Rectal smooth muscle tissue (tissue), 1 donor: ENCODE measurements at regions not wholly inside any gene's neighbourhood (a gene's known extent, or its start where the extent isn't known, plus 50 kb on each side); places are given as distances from the start of the nearest gene placed in this dataset.

ENCODE experiments used
- H3K27ac ChIP-seq: one replicate; pipeline ENCODE4 v1.7.0; 2013; ENCODE audit warnings: low read depth, low read length, inconsistent platforms
- H3K27me3 ChIP-seq: one replicate; pipeline ENCODE4 v1.7.0; 2013; ENCODE audit warnings: low read length; ENCODE audit not compliant: control insufficient read depth, insufficient read depth
- H3K36me3 ChIP-seq: one replicate; pipeline ENCODE4 v1.7.0; 2013; ENCODE audit warnings: low read length; ENCODE audit not compliant: control insufficient read depth, insufficient read depth
- H3K4me1 ChIP-seq: one replicate; pipeline ENCODE4 v1.7.0; 2013; ENCODE audit warnings: low read length; ENCODE audit not compliant: control insufficient read depth, insufficient read depth
- H3K4me3 ChIP-seq: one replicate; pipeline ENCODE4 v1.7.0; 2013; ENCODE audit warnings: low read length
- H3K9ac ChIP-seq: one replicate; pipeline ENCODE4 v1.7.0; 2013; ENCODE audit warnings: low read length

GRCh38 chr18:8969639-8970390 is 132.7 kb upstream of the NDUFV2 start:
- no peaks in the 10 kb centered on the region for H3K27me3 ChIP-seq
- no peak overlapping the region for H3K9ac ChIP-seq
- no peaks in the 10 kb centered on the region for H3K36me3 ChIP-seq
- no peak overlapping the region for H3K4me3 ChIP-seq
- H3K4me1 ChIP-seq, result peaks cover 8% of the 10 kb centered on the region
- H3K27ac ChIP-seq, result peak overlapping the region; percentile 72

DNA sequence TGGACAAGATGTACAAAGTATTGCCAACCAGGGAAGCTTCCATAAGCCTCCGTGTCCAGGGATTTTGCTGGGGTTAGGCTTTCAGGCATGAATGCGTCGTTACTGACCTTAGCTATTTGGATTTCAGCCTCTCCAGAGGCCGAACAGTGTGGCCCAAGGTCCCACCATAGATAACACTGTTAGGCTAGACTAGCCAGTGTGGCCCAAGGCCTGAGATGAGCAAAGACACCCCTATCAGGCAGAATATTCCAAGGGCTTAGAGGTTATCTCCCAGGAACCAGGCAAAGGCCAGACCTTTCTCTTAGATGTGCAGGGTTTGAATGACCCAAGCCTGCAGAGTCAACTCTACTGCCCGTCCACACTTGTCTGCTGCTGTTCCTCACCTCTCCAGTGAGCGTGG is 131.7 kb upstream of the NDUFV2 start:
- Histone ChIP-seq H3K27ac (peak overlapping the region; percentile 72), H3K4me1 (peaks cover 8% of the 10 kb centered on the region), H3K27me3 (no peaks in the 10 kb centered on the region), H3K4me3 (no peak overlapping the region), H3K36me3 (no peaks in the 10 kb centered on the region), H3K9ac (no peak overlapping the region)

- Histone ChIP-seq H3K4me3 (no peak overlapping the region), H3K36me3 (no peaks in the 10 kb centered on the region), H3K27me3 (no peaks in the 10 kb centered on the region), H3K27ac (peak overlapping the region; percentile 72), H3K4me1 (peaks cover 12% of the 10 kb centered on the region), H3K9ac (no peak overlapping the region)
These were observed 130.4 kb upstream of the NDUFV2 start for GRCh38 chr18:8972116-8972515.

- Histone ChIP-seq H3K4me3 (peak overlapping the region; percentile 45), H3K4me1 (peaks cover 22% of the 10 kb centered on the region), H3K36me3 (no peaks in the 10 kb centered on the region), H3K9ac (no peak overlapping the region), H3K27me3 (no peaks in the 10 kb centered on the region), H3K27ac (peak overlapping the region; percentile 88)
These were observed 128.2 kb upstream of the NDUFV2 start for GRCh38 chr18:8974279-8974678.

GRCh38 chr18:8974696-8975095 is 127.8 kb upstream of the NDUFV2 start:
- peak overlapping the region; percentile 88 for H3K27ac ChIP-seq
- H3K4me3 ChIP-seq, result peak overlapping the region; percentile 45
- H3K27me3 ChIP-seq, result no peaks in the 10 kb centered on the region
- peaks cover 23% of the 10 kb centered on the region for H3K4me1 ChIP-seq
- H3K9ac ChIP-seq, result no peak overlapping the region
- H3K36me3 ChIP-seq, result no peaks in the 10 kb centered on the region

DNA sequence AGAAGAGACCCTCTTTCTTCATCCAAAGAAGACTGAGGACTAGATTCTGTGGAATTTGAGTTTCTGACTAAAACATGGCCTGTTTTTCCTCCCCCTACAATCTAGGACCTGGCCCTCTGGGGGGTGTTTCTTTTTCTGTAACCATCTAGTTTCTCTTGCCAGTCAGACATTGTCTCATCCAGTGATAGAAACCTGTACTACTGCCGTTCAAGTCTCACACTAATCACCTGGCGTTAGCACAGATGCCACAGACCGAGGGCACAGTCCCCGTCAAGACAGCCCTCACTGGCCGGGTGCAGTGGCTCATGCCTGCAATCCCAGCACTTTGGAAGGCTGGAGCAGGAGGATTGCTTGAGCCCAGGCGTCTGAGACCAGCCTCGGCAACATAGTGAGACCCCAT is 126.9 kb upstream of the NDUFV2 start:
- peak overlapping the region; percentile 43 for H3K4me3 ChIP-seq
- peaks cover 28% of the 10 kb centered on the region for H3K4me1 ChIP-seq
- no peak overlapping the region for H3K9ac ChIP-seq
- H3K36me3 ChIP-seq, result no peaks in the 10 kb centered on the region
- peak overlapping the region; percentile 93 for H3K27ac ChIP-seq
- no peaks in the 10 kb centered on the region for H3K27me3 ChIP-seq

DNA sequence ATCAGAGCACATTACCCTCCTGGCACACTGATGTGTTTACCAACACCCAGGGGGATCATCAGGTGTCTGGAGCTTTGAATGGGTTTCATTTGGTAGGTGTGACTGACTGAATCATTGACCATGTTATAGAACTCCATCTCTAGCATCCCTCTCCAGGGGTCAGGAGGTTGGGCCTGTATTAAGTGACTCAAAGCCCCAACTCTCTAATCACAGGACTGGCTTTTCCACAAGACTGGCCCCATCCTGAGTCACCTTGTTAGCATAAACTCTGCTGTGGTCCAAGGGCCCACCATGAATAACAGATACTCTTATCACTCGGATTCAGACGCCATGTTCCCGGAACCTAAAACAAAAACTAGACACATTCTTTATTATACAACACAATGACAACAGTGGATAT is 125.9 kb upstream of the NDUFV2 start:
- H3K4me1 ChIP-seq, result peaks cover 28% of the 10 kb centered on the region
- H3K9ac ChIP-seq, result no peak overlapping the region
- H3K27ac ChIP-seq, result peak overlapping the region; percentile 93
- no peaks in the 10 kb centered on the region for H3K36me3 ChIP-seq
- H3K27me3 ChIP-seq, result no peaks in the 10 kb centered on the region
- no peak overlapping the region for H3K4me3 ChIP-seq

GRCh38 chr18:8977166-8977565 is 125.3 kb upstream of the NDUFV2 start:
- Histone ChIP-seq H3K9ac (no peak overlapping the region), H3K4me3 (peak overlapping the region; percentile 9), H3K36me3 (no peaks in the 10 kb centered on the region), H3K4me1 (peaks cover 34% of the 10 kb centered on the region), H3K27me3 (no peaks in the 10 kb centered on the region), H3K27ac (peak overlapping the region; percentile 93)

- H3K27ac ChIP-seq, result peak overlapping the region; percentile 93
- H3K4me1 ChIP-seq, result peaks cover 39% of the 10 kb centered on the region
- no peaks in the 10 kb centered on the region for H3K27me3 ChIP-seq
- H3K36me3 ChIP-seq, result no peaks in the 10 kb centered on the region
- H3K9ac ChIP-seq, result no peak overlapping the region
- no peak overlapping the region for H3K4me3 ChIP-seq
These were observed 124.8 kb upstream of the NDUFV2 start for GRCh38 chr18:8977701-8978100.

GRCh38 chr18:8978394-8978793 is 124.1 kb upstream of the NDUFV2 start:
- Histone ChIP-seq H3K36me3 (no peaks in the 10 kb centered on the region), H3K27ac (peak overlapping the region; percentile 93), H3K4me1 (peaks cover 44% of the 10 kb centered on the region), H3K9ac (no peak overlapping the region), H3K27me3 (no peaks in the 10 kb centered on the region), H3K4me3 (no peak overlapping the region)

GRCh38 chr18:8979258-8979988 is 123.1 kb upstream of the NDUFV2 start:
- Histone ChIP-seq H3K4me3 (no peak overlapping the region), H3K36me3 (no peaks in the 10 kb centered on the region), H3K27me3 (no peaks in the 10 kb centered on the region), H3K9ac (no peak overlapping the region), H3K27ac (peak overlapping the region; percentile 93), H3K4me1 (peaks cover 44% of the 10 kb centered on the region)

- no peaks in the 10 kb centered on the region for H3K27me3 ChIP-seq
- H3K4me1 ChIP-seq, result peaks cover 44% of the 10 kb centered on the region
- H3K4me3 ChIP-seq, result no peak overlapping the region
- no peak overlapping the region for H3K9ac ChIP-seq
- H3K27ac ChIP-seq, result peak overlapping the region; percentile 93
- H3K36me3 ChIP-seq, result no peaks in the 10 kb centered on the region
These were observed 122.0 kb upstream of the NDUFV2 start for GRCh38 chr18:8980496-8980895.

DNA sequence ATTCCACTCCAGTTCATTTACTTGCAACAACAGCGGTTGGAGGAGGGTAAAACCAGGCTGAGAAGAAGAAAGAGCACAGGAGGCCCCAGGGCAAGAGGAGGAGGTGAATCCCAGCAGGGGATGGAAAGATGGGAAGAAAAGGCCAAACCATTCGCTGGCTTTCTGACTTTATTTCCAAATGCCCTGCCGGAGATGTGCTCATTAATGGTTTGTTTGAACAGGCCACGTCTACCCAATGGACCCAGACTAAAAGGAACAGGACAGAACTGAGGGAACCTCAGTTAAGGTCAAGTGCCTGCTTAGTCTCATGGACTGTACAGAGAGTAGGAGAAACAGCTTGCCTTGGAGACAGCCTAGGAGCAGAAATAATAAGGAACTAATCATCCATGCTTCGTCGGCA is 121.6 kb upstream of the NDUFV2 start:
- Histone ChIP-seq H3K27ac (peak overlapping the region; percentile 93), H3K4me3 (no peak overlapping the region), H3K27me3 (no peaks in the 10 kb centered on the region), H3K36me3 (no peaks in the 10 kb centered on the region), H3K4me1 (peaks cover 44% of the 10 kb centered on the region), H3K9ac (no peak overlapping the region)
